ENCODE measurements at regions not wholly inside any gene's neighbourhood (a gene's known extent, or its start where the extent isn't known, plus 50 kb on each side); places are given as distances from the start of the nearest gene placed in this dataset.
A peak's percentile ranks its signal among the peaks of the same experiment; 100 is the strongest.

DNA sequence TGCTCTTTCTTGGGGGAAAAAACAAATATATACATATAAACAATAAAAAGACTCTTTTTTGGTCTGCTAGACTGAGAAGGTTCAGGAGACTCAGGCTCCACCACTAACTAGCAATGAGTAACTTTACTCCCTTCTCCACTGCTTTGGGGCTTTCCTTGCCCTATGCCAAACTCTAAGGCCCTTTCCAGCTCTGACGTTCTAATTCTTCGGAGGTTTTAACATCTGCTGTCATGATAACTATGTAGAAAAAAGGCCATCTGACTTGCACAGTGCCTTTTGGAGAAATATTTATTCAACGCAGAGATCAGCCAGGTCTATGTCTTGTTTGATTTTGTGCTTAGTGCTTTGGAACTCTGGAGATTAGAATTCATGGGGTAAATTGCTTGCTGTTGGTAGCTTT is 156.2 kb downstream of the TMCO5A start:
- Histone ChIP-seq H3K9me3 (replicated peaks) (no peaks in the 10 kb centered on the region), H3K27ac (replicated peaks) (peak overlapping the region; percentile 73), H3K4me3 (no peak overlapping the region), H3K36me3 (no peaks in the 10 kb centered on the region), H3K27me3 (ENCODE audit: low read depth) (no peaks in the 10 kb centered on the region), H3K4me1 (peaks cover 8% of the 10 kb centered on the region)
- DNase-seq, result no peak
- TF ChIP-seq, protein P1, sequence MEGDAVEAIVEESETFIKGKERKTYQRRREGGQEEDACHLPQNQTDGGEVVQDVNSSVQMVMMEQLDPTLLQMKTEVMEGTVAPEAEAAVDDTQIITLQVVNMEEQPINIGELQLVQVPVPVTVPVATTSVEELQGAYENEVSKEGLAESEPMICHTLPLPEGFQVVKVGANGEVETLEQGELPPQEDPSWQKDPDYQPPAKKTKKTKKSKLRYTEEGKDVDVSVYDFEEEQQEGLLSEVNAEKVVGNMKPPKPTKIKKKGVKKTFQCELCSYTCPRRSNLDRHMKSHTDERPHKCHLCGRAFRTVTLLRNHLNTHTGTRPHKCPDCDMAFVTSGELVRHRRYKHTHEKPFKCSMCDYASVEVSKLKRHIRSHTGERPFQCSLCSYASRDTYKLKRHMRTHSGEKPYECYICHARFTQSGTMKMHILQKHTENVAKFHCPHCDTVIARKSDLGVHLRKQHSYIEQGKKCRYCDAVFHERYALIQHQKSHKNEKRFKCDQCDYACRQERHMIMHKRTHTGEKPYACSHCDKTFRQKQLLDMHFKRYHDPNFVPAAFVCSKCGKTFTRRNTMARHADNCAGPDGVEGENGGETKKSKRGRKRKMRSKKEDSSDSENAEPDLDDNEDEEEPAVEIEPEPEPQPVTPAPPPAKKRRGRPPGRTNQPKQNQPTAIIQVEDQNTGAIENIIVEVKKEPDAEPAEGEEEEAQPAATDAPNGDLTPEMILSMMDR (IDR thresholded peaks at IDR 0.05; ENCODE audit: borderline replicate concordance), result no peak
- intact Hi-C loops (cut with micrococcal nuclease), result no loop called here

DNA sequence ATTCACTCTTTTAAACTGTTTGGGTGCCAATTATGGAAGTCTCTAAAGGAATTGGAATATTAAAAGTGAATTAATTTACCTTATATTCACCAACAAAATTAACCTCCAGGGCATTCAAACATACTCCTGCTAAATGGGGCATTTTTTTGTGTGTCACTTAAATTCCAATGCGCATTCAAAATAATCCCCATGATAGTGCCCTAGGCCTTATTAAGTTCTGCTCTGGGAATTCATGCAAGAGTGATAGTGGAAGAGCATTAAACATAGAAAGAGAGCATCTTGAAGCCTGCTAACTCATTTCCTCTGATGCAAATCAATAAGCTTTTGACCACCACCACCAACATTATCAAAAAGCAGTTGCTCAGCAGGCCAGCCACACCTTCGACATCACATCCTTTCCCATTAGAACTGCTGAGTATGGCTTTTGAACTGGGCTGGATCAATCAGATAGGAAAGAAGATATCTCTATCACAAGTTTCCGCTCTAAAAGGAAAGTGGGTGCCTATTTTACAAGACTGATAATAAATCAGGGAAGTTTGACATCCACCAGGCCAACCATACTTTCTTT is 156.7 kb downstream of the TMCO5A start:
- peak overlapping the region; percentile 73 for H3K27ac ChIP-seq (replicated peaks)
- no peak for DNase-seq
- intact Hi-C loops (cut with micrococcal nuclease), result no loop called here
- H3K27me3 ChIP-seq (ENCODE audit: low read depth), result no peaks in the 10 kb centered on the region
- H3K4me3 ChIP-seq, result no peak overlapping the region
- H3K9me3 ChIP-seq (replicated peaks), result peaks cover 2% of the 10 kb centered on the region
- TF ChIP-seq, protein P1 (IDR thresholded peaks at IDR 0.05; ENCODE audit: borderline replicate concordance), result no peak
- no peaks in the 10 kb centered on the region for H3K36me3 ChIP-seq
- peaks cover 3% of the 10 kb centered on the region for H3K4me1 ChIP-seq

DNA sequence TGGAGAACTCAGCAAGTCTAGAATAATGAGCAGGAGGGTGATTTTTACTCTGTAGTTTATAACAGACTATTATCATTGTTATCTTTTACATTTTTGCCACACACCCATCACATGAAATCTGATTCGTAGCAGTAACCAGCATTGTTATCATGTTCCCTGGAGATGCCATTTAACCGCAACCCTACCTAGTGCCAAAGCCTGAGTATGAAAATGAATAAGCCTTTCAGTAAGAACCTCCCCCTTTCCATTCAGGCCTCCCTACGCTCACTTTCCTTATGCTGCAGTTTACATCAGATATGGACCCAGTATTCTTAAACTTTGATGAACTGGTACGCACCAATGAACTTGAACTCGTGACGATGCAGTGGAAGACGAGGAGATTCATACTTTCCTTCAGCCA is 158.7 kb upstream of the SPRED1 start:
- TF ChIP-seq, protein P1 (IDR thresholded peaks at IDR 0.05; ENCODE audit: borderline replicate concordance), result no peak
- Histone ChIP-seq H3K4me1 (no peaks in the 10 kb centered on the region), H3K9me3 (replicated peaks) (peaks cover 22% of the 10 kb centered on the region), H3K27ac (replicated peaks) (no peak overlapping the region), H3K36me3 (no peaks in the 10 kb centered on the region), H3K4me3 (no peak overlapping the region), H3K27me3 (ENCODE audit: low read depth) (no peaks in the 10 kb centered on the region)
- no peak for DNase-seq
- intact Hi-C loops (cut with micrococcal nuclease), result no loop called here

DNA sequence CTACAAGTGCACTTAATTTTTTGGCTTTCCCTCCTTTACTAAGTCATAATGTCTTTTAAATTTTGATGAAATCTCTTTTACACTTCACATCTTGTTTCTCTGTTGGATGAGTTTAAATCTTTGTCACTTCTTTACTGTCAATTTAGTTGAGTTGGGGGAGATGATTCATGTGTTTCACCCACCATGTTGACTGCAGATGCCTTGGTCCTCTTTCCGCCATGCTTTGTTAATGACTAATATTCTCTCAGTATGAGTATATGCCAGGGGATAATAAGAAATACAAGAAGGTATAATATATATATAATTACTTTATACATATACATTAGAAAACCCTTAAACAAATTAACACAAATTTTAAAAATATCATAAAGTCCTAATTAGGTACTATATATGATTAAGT is 149.7 kb upstream of the SPRED1 start:
- H3K9me3 ChIP-seq (replicated peaks), result peaks cover 3% of the 10 kb centered on the region
- TF ChIP-seq, protein P1 (IDR thresholded peaks at IDR 0.05; ENCODE audit: borderline replicate concordance), result no peak
- H3K36me3 ChIP-seq, result no peaks in the 10 kb centered on the region
- no peak overlapping the region for H3K27ac ChIP-seq (replicated peaks)
- no peaks in the 10 kb centered on the region for H3K27me3 ChIP-seq (ENCODE audit: low read depth)
- no peak for DNase-seq
- intact Hi-C loops (cut with micrococcal nuclease), result no loop called here
- no peaks in the 10 kb centered on the region for H3K4me1 ChIP-seq
- H3K4me3 ChIP-seq, result no peak overlapping the region

DNA sequence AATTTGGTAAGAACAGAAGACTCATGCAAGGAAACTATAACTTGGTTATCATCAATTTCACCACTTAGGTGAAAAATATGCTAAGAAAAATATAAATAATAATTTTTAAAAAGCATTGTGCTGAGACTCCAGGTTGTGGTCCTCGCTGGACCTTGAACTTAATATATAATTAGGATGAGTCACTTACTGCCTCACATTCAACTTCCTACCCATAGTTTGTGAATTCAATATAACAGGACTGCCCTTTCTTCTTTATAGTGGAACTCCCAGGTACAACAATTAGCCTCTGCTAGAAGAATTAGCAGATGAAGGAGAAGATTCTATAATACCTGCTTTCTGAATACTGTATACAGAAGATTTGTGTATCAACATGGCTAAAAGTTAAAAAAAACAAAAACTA is 149.1 kb upstream of the SPRED1 start:
- intact Hi-C loops (cut with micrococcal nuclease), result no loop called here
- no peak overlapping the region for H3K4me3 ChIP-seq

More for the DNA sequence above, 149.1 kb upstream of the SPRED1 start:
- Histone ChIP-seq H3K36me3 (no peaks in the 10 kb centered on the region), H3K9me3 (replicated peaks) (no peaks in the 10 kb centered on the region), H3K27me3 (ENCODE audit: low read depth) (no peaks in the 10 kb centered on the region), H3K27ac (replicated peaks) (no peak overlapping the region), H3K4me1 (no peaks in the 10 kb centered on the region)
- no peak for DNase-seq
- TF ChIP-seq, protein P1 (IDR thresholded peaks at IDR 0.05; ENCODE audit: borderline replicate concordance), result no peak
